ENCODE measurements at regions not wholly inside any gene's neighbourhood (a gene's known extent, or its start where the extent isn't known, plus 50 kb on each side); places are given as distances from the start of the nearest gene placed in this dataset.

DNA sequence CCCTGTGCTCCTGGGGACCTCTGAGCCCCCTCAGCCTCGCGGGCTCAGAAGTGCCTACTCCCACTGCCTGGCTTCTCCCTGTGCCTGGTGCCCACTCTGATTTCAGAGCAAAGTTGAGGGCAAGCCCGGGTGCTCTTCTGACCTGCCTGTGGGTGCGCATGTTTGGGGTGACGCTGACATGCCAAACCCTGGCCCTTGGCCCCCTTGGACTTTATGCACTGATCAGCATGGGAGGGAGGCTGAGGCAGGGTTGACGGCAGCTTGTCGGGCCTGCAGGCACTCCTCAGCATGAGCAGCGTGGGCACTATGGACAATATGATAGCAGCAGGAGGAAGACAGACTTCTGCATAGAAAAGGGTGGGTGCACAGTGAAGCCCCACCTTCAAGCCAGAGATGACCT is 279.3 kb upstream of the KLF12 start:
- DNase-seq: no peak

- no peak for DNase-seq
Measured at GRCh38 chr13:74409551-74409950, 275.3 kb upstream of the KLF12 start.

DNA sequence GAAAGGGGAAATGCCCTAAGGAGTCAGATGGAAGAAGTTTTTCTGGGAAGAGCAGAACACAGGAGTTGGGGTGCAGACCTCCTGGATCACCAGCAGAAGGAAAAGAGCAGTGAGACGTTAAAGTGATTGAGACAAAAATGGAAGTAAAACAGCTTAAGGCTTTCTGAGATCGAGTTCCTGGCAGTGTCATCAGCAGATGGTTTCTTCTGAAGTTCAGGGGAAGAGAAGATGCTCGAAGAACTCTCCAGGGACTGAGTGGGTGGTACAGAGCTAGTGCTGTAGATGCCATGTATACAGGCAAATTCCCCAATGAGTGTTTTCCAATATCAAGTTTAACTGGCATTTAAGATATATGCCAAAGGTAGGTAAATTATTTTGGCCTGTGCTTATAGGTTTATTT is 272.2 kb upstream of the KLF12 start:
- DNase-seq: peak in 1 of 3 donors; percentile 14

- no peak for DNase-seq
Measured at GRCh38 chr13:74398599-74398998, 264.4 kb upstream of the KLF12 start.

- DNase-seq: no peak
Measured at GRCh38 chr13:74389056-74389455, 254.9 kb upstream of the KLF12 start.

DNA sequence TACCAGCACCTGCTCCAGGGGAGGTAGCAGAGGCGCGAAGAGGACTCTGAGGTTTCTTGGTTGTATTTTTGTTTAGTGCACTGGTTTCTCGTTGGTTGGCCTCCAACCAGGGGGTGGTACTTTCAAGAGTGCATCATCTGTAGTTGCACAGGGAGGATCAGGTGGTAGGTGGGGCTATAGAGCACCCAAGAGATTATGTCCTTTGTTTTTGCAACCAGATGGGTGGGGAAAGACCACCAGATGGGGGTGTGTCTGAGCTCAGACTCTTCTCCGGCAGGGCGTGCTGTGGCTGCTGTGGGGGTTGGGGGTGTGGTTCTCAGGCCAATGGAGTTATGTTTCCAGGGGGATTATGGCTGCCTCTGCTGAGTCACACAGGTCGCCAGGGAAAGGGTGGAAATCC is 254.4 kb upstream of the KLF12 start:
- DNase-seq: no peak

DNA sequence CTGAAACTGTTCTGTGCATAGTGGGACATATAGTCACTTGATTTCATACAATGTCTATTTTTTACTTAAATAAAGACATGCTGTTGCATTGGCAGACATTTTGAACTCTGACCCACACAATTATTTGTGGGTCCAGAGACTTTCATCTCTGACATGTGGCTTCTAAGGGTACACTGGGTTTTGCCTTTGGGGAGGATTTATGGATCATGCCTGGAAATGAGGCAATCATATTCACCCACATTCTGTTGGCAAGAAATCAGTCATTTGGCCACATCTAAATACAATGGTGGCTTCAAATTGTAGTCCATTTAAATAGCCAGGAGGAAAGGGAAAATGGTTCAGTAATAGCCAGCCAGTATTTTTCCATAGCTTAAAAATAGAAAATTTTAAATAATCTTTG is 238.3 kb upstream of the KLF12 start:
- no peak for DNase-seq

GRCh38 chr13:74367193-74367592 is 233.0 kb upstream of the KLF12 start:
- DNase-seq: no peak

DNA sequence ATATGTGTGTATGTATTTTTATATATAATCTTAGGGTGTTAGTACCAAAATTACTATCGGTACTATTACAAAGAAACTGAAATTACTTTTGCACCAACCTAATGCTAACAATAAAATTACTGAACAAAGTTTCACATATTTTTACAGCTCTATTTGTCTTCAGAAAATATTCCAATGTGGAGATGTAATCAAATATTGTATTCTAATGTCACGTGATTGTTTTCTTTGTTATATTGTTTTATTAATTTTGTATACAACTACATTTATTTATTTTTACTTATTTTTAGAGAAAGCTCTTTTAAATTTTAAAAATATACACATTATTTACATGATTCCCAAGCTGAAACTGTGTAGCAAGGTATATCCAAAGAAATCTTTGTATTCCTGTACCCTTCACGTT is 227.1 kb upstream of the KLF12 start:
- DNase-seq: no peak

GRCh38 chr13:74346960-74347359 is 212.8 kb upstream of the KLF12 start:
- DNase-seq: no peak

DNA sequence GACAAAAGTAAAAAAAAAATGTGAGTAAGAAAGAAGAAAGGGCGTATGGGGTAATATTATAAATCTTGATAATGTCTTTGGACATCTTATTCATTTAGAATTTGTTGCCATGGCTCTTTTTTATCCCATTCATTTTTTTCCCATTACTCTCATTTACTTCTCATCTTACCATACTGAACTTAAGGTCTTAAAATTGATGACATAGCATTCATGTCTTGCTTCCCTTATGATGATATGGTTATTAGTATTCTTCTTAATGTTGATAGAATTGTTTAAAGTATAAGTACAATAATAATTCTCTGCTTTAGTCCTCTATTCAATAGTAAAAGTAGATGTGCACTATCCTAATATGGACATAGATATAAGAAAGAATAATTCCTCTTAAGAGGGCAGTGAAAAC is 204.1 kb upstream of the KLF12 start:
- DNase-seq: no peak

DNA sequence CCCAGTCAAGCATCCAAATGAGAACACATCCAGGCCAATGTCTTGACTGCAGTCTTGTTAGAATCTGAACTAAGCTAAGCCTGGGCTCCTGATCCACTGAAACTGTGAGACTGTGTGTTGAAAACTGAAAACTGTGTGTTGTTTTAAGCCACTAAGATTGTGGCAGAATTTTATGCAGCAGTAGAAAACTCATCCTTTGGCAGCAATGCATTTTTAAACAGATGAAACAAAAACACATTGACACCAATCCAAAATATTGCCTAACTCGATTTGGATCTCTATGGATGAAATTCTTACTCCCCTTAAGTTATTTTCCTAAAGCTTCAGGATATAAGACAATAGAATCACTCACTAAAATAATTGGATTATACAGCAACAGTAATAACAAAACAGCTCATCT is 202.3 kb upstream of the KLF12 start:
- DNase-seq: peak; percentile 2 to 66 (median 6)

- no peak for DNase-seq
Measured at GRCh38 chr13:74335370-74335769, 201.2 kb upstream of the KLF12 start.

GRCh38 chr13:74329962-74330361 is 195.8 kb upstream of the KLF12 start:
- DNase-seq: no peak

GRCh38 chr13:74325106-74325505 is 190.9 kb upstream of the KLF12 start:
- peak; percentile 71 to 87 (median 78) for DNase-seq

- no peak for DNase-seq
Measured at GRCh38 chr13:74324338-74324737, 190.1 kb upstream of the KLF12 start.

DNA sequence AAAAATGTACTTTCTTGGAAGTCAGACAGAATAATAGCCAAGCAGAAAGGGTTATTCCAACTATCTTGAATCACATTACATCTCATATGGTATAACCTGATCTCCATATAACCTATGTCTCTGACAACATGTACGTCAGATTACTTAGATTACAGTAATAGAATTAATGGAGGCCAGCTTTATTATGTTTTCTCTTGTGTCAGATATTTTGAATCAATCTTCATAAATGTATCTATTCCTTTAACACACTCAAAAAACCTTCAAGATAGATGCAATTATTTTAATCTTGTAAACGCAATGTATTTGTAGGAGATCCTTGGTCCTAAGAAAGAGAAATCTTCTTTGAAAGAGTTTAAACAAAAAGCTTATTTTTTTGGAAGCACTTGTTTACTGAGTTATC is 188.4 kb upstream of the KLF12 start:
- DNase-seq: no peak

DNA sequence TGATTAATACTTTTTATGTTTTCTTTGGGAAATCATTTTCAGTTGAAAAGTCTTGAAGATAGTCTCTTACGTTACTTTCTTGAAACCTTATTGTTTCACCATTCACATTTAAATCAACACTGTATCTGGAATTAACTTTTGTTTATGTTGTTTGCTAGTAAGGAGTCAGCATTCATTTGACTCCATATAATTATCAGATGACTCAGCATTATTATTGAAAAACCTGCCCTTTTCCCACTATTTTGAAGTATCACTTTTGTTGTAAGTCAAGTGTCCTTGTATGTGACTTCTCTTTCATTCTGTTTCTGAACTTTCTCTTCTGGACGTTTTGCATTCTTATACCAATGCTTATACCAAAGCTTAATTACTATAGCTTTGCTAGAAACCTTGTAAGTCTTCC is 186.1 kb upstream of the KLF12 start:
- DNase-seq: no peak

GRCh38 chr13:74316547-74316946 is 182.3 kb upstream of the KLF12 start:
- no peak for DNase-seq

- peak in 2 of 3 donors; percentile 31 to 46 for DNase-seq
Measured at GRCh38 chr13:74306496-74306895, 172.3 kb upstream of the KLF12 start.

DNA sequence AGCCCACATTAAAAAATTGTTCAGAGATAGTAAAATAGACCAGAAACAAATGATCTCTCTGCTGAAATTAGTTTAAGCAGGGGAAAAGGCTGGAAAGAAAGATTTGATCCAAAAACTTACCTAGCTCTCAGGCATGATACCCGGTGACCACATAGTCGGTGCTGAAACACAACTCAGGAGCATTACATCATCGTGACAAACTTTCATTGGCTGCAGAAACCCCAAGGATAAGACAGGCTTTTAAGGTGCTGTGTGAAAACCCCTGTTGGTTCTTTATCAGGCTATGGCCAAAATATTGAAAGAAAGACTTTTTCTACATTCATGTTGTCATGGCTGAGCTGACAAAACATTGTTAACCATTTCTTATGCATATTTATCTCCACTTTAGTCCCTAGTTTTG is 171.7 kb upstream of the KLF12 start:
- peak in 1 of 3 donors; percentile 17 for DNase-seq

DNA sequence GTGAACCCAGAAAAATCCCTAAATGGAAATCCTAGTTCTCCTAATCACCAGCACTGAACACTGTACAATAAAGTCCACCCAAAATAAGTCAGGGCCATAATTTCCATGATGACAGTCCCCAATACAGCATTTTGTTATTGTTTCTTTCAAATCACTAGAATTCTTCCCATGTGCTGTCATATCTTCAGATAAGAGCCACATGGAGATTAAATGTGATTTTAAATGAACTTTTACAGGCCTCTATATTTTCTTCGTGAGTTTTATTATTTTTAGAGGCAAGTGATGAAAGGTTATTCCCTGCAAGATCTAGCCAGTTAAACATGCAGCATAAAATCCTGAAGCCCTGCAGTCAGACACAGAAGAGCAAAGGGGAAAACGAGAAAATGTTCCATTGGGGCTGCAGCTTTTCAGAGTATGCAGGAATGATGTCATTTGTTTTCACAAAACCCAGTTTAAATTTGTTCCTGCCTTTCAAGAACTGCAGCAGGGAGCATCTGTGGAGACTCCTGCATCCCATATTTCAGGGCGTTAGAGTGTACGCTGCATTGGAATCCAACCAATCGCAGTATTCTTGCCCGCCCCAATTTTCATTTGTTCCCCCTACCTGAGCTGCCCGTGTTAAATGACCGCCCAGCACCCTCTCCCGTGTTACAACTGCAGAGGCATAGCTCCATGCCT is 167.2 kb upstream of the KLF12 start:
- DNase-seq: peak; percentile 28 to 68 (median 33)

- DNase-seq: no peak
Measured at GRCh38 chr13:74300162-74300561, 166.0 kb upstream of the KLF12 start.

DNA sequence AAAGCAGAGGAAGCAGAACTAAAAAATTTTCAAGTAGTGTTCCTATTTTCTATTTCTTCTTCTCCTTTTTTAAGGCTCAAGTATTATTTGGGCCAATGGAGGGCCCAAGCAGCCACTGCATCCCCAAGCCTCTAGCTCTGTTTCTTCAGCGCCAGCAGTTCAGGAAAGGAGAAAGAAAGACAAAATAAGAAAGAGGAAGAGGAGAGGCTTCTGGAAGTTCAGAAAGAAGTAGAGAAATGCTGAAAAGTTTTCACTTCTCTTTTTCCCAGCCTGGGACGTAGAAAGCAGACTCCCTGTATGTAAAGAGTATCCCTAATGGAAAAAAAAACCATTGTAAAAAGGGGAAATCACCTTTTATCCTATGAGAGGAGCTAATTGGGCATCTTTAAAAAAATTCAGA is 165.5 kb upstream of the KLF12 start:
- peak in 1 of 3 donors; percentile 23 for DNase-seq
